ENCODE measurements at regions not wholly inside any gene's neighbourhood (a gene's known extent, or its start where the extent isn't known, plus 50 kb on each side); places are given as distances from the start of the nearest gene placed in this dataset.

DNA sequence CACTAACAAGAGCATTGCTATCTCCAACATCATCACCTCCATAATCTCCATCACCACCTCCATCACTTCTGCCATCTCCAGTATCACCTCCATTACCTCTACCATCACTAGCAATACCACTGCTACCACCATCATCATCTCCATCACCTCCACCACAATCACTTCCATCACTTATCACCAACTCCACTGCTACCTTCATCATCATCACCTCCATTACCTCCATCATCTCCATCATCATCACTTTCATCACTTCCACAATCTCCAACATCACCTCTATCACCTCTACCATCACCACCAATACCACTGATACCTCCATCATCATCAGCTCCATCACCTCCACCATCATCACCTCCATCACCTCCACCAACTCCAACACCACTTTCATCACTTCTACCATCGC, 102.4 kb upstream of the TMEM132C start:
- no peak for DNase-seq (ENCODE audit: low read depth in 1 of 2, low spot score in 1 of 2)
- Histone ChIP-seq H3K4me3 (no peak overlapping the region), H3K27me3 (no peaks in the 10 kb centered on the region), H3K27ac (no peak overlapping the region), H3K4me1 (ENCODE audit: low read depth) (no peaks in the 10 kb centered on the region), H3K36me3 (no peaks in the 10 kb centered on the region), H3K9me3 (ENCODE audit: low read depth) (no peaks in the 10 kb centered on the region)
- TF ChIP-seq, protein P1, sequence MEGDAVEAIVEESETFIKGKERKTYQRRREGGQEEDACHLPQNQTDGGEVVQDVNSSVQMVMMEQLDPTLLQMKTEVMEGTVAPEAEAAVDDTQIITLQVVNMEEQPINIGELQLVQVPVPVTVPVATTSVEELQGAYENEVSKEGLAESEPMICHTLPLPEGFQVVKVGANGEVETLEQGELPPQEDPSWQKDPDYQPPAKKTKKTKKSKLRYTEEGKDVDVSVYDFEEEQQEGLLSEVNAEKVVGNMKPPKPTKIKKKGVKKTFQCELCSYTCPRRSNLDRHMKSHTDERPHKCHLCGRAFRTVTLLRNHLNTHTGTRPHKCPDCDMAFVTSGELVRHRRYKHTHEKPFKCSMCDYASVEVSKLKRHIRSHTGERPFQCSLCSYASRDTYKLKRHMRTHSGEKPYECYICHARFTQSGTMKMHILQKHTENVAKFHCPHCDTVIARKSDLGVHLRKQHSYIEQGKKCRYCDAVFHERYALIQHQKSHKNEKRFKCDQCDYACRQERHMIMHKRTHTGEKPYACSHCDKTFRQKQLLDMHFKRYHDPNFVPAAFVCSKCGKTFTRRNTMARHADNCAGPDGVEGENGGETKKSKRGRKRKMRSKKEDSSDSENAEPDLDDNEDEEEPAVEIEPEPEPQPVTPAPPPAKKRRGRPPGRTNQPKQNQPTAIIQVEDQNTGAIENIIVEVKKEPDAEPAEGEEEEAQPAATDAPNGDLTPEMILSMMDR (IDR thresholded peaks at IDR 0.05; ENCODE audit: low read depth, low read length) = no peak

DNA sequence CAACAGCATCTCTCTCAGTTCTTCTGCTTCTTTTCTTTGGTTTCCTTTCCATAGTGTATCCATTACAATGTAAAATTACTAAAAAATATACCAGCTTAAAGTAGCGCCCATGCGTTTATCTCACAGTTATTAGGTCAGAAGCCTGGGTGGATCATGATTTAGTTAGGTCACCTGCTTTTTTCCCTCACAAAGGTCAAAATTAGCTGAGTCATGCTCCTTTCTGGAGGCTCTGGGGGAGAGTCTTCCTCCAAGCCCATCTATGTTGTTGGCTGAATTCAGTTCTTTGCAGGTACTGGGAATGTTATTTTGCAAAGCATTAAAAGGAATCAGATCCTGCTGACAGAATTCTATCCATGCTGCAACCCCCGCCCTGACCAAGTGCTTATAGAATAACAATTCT, 101.6 kb upstream of the TMEM132C start:
- TF ChIP-seq, protein P1 (IDR thresholded peaks at IDR 0.05; ENCODE audit: low read depth, low read length) = no peak
- no peaks in the 10 kb centered on the region for H3K4me1 ChIP-seq (ENCODE audit: low read depth)
- H3K4me3 ChIP-seq = no peak overlapping the region
- H3K36me3 ChIP-seq = no peaks in the 10 kb centered on the region
- H3K9me3 ChIP-seq (ENCODE audit: low read depth) = no peaks in the 10 kb centered on the region
- no peak overlapping the region for H3K27ac ChIP-seq
- H3K27me3 ChIP-seq = no peaks in the 10 kb centered on the region
- no peak for DNase-seq (ENCODE audit: low read depth in 1 of 2, low spot score in 1 of 2)

DNA sequence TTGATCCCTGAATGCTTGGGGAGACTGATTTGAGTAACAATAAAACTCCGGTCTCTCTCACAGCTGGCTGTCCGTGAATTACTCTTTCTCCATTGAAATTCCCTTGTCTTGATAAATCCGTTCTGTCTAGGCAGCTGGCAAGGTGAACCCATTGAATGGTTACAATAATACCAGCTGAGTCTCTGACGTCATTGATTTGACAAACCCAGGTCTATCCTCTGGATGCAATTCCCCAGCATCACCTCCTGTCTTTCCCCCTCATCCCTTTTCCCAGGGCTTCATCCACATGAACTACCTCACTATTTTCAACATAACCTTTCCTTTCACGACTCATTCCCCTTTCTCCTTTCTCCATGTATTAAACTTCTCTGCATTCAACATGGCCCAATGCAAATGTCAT, 98.7 kb upstream of the TMEM132C start:
- no peak overlapping the region for H3K4me3 ChIP-seq
- no peak overlapping the region for H3K27ac ChIP-seq
- H3K27me3 ChIP-seq = no peaks in the 10 kb centered on the region
- H3K9me3 ChIP-seq (ENCODE audit: low read depth) = no peaks in the 10 kb centered on the region
- H3K4me1 ChIP-seq (ENCODE audit: low read depth) = no peaks in the 10 kb centered on the region
- TF ChIP-seq, protein P1 (IDR thresholded peaks at IDR 0.05; ENCODE audit: low read depth, low read length) = no peak
- no peaks in the 10 kb centered on the region for H3K36me3 ChIP-seq
- no peak for DNase-seq (ENCODE audit: low read depth in 1 of 2, low spot score in 1 of 2)

DNA sequence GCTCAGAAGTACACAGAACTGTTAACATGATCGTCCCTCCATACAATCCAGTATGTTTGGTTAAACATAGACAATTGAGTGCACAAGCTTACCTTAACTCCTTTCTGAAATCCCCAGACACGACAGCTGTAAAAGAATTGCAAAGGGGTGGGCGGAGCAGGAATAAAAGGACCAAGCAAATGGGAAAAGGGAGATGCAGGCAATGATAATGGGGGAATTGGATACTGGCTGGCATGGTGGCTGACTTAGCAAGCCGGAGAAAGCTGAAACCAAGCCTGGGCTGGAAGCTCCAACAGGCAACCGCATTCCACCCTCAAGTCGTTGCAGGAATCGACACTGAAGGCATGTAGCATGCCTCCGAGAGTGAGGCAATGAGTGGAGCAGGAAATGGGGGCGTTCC, 96.8 kb upstream of the TMEM132C start:
- no peaks in the 10 kb centered on the region for H3K36me3 ChIP-seq
- H3K4me3 ChIP-seq = no peak overlapping the region

DNA sequence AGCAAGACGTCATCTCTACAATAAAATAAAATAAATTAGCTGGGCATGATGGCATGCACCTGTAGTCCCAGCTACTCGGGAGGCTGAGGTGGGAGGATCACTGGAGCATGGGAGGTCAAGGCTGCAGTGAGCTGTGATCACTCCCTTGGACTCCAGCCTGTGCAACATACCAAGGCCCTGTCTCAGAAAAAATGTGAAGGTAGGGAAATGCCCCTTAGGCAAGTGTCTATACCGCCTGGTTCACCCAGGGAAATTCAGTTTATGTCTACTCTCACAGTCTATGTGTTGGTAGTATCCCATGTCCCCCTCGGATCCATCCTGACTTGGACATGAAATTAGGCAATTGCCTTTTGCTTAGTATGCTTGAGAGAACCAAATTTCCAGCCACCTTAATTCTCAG, 88.4 kb upstream of the TMEM132C start:
- Histone ChIP-seq H3K4me1 (ENCODE audit: low read depth) (no peaks in the 10 kb centered on the region), H3K4me3 (no peak overlapping the region), H3K27ac (no peak overlapping the region), H3K36me3 (no peaks in the 10 kb centered on the region), H3K9me3 (ENCODE audit: low read depth) (no peaks in the 10 kb centered on the region), H3K27me3 (no peaks in the 10 kb centered on the region)
- DNase-seq (ENCODE audit: low read depth in 1 of 2, low spot score in 1 of 2) = no peak
- TF ChIP-seq, protein P1 (IDR thresholded peaks at IDR 0.05; ENCODE audit: low read depth, low read length) = no peak

More for the DNA sequence above, 96.8 kb upstream of the TMEM132C start:
- H3K27ac ChIP-seq = no peak overlapping the region
- no peak for DNase-seq (ENCODE audit: low read depth in 1 of 2, low spot score in 1 of 2)
- TF ChIP-seq, protein P1 (IDR thresholded peaks at IDR 0.05; ENCODE audit: low read depth, low read length) = no peak
- no peaks in the 10 kb centered on the region for H3K4me1 ChIP-seq (ENCODE audit: low read depth)
- H3K27me3 ChIP-seq = no peaks in the 10 kb centered on the region
- no peaks in the 10 kb centered on the region for H3K9me3 ChIP-seq (ENCODE audit: low read depth)

DNA sequence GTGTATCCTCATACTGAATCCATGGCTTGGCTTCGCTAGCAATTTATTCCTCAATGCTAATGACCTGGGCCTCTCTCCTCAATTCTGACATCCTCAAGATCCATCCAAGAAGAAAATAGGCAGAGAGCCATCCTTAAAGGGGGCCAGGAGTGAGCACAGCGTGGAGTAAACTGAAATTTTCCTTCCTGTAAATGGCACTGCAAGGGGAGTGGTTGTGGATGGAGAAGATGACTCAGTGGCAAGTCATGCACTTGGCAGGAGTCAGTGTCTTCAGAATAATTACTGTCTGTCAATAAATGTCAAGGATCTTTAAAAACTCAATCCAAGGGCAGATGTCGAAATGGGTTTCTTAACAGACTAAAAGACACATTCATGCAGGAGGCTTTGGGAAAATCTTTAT, 88.0 kb upstream of the TMEM132C start:
- H3K4me1 ChIP-seq (ENCODE audit: low read depth) = no peaks in the 10 kb centered on the region
- H3K4me3 ChIP-seq = no peak overlapping the region
- TF ChIP-seq, protein P1 (IDR thresholded peaks at IDR 0.05; ENCODE audit: low read depth, low read length) = no peak
- no peak overlapping the region for H3K27ac ChIP-seq
- no peaks in the 10 kb centered on the region for H3K36me3 ChIP-seq
- H3K27me3 ChIP-seq = no peaks in the 10 kb centered on the region
- H3K9me3 ChIP-seq (ENCODE audit: low read depth) = no peaks in the 10 kb centered on the region
- no peak for DNase-seq (ENCODE audit: low read depth in 1 of 2, low spot score in 1 of 2)
